Skeletal muscle tissue (tissue), 3 donors: ENCODE measurements at regions not wholly inside any gene's neighbourhood (a gene's known extent, or its start where the extent isn't known, plus 50 kb on each side); places are given as distances from the start of the nearest gene placed in this dataset.

Source experiments
- H3K27ac ChIP-seq: one replicate; pipeline ENCODE4 v1.7.0; 2013; ENCODE audit warnings: mild to moderate bottlenecking, low read depth, low read length, inconsistent platforms
- H3K27me3 ChIP-seq, 3 donors: one replicate each; pipeline ENCODE4 v1.7.0; 2013; ENCODE audit warnings: low read length in 3 of 3; ENCODE audit not compliant: control insufficient read depth in 3 of 3, insufficient read depth in 3 of 3
- H3K36me3 ChIP-seq, 3 donors: one replicate each; pipeline ENCODE4 v1.7.0; 2013; ENCODE audit warnings: low read length in 3 of 3; ENCODE audit not compliant: control insufficient read depth in 3 of 3, insufficient read depth in 3 of 3
- H3K4me1 ChIP-seq, 3 donors: one replicate each; pipeline ENCODE4 v1.7.0; 2013; ENCODE audit warnings: low read length in 3 of 3, mild to moderate bottlenecking in 3 of 3; ENCODE audit not compliant: control insufficient read depth in 3 of 3, insufficient read depth in 3 of 3
- H3K4me3 ChIP-seq, 3 donors: one replicate each; pipeline ENCODE4 v1.7.0; 2013; ENCODE audit warnings: low read length in 3 of 3
- H3K9ac ChIP-seq, 3 donors: one replicate each; pipeline ENCODE4 v1.7.0; 2013; ENCODE audit warnings: low read length in 3 of 3, mild to moderate bottlenecking in 3 of 3, moderate library complexity in 2 of 3, low read depth in 1 of 3
- H3K9me3 ChIP-seq, 3 donors: one replicate each; pipeline ENCODE4 v1.7.0; 2013; ENCODE audit warnings: low read length in 3 of 3; ENCODE audit not compliant: control insufficient read depth in 3 of 3
- donor health status: Osteomylitis.

DNA sequence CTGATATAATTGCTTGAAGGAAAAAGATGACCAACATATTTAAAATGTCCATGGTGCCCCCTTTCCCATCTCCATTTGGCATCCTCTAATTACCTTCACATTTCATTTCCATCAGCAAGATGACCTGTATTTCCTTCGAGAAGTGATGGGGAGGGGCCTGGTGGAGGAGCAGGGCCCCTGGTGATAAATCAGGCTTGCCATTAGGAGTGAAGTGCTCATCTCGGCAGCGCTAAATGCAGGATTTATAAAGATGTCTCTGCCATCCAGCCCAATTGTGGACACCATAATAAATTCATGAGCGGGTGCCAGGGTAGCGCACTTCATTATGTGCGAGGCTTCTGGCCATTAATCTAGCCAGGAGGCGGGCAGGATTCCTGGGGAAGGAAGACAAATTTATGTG, 101.5 kb upstream of the IRX6 start:
- no peaks in the 10 kb centered on the region for H3K36me3 ChIP-seq
- no peak overlapping the region for H3K9ac ChIP-seq
- peaks cover 0 to 9% (median 0%) of the 10 kb centered on the region in 3 donors for H3K9me3 ChIP-seq
- H3K4me1 ChIP-seq = no peaks in the 10 kb centered on the region
- no peak overlapping the region for H3K27ac ChIP-seq
- H3K27me3 ChIP-seq = no peaks in the 10 kb centered on the region
- no peak overlapping the region for H3K4me3 ChIP-seq

DNA sequence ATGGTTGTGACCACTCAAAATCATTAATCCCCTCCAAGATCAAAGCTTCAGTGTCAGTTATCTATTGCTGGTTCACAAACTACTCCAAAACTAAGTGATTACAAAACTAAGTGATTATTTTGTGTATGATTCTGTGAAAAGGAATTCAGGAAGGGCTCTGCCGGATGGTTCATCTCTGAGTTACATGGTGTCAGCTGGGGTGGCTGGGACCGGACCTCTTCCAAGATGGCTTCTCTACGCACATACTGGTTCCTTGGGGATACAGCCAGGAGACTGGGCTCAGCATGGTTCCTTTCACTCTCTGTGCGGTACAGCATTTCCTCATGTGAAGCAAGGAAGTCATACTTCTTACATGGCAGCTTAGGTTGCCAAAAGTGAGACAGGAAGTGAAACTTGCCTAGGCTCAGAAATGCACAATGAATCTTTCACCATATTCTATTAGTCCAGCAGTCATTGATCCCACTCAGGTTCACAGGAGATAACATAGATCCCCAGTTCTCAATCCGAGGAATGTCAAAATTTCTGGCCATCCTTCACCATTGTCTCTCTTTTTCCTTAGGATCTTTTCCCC, 97.9 kb upstream of the IRX6 start:
- Histone ChIP-seq H3K9ac (no peak overlapping the region), H3K36me3 (no peaks in the 10 kb centered on the region), H3K27ac (no peak overlapping the region), H3K9me3 (peaks cover 0 to 9% (median 0%) of the 10 kb centered on the region in 3 donors), H3K27me3 (peaks cover 0 to 2% (median 0%) of the 10 kb centered on the region in 3 donors), H3K4me1 (no peaks in the 10 kb centered on the region), H3K4me3 (no peak overlapping the region)

DNA sequence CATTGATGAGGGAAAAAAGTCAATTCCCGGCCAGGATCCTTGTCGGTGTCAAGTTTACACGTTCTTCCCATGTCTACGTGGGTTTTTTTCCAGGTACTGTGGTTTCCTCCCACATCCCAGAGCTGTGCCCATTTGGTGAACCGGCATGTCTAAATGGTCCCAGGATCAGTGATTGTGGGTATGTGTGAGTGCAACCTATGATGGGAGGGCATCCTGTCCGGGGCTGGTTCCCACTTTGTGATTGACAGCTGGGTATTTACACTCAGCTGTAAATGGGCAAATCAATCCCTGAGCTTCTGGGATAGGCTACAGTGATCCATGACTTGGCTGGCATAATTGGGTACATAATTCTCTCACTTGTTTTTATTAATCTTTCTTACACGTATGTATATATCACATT, 91.2 kb upstream of the IRX6 start:
- H3K4me1 ChIP-seq = no peaks in the 10 kb centered on the region
- H3K27ac ChIP-seq = no peak overlapping the region
- no peak overlapping the region for H3K4me3 ChIP-seq
- no peaks in the 10 kb centered on the region for H3K36me3 ChIP-seq
- peaks cover 0 to 5% (median 0%) of the 10 kb centered on the region in 3 donors for H3K27me3 ChIP-seq
- no peaks in the 10 kb centered on the region for H3K9me3 ChIP-seq
- H3K9ac ChIP-seq = no peak overlapping the region

DNA sequence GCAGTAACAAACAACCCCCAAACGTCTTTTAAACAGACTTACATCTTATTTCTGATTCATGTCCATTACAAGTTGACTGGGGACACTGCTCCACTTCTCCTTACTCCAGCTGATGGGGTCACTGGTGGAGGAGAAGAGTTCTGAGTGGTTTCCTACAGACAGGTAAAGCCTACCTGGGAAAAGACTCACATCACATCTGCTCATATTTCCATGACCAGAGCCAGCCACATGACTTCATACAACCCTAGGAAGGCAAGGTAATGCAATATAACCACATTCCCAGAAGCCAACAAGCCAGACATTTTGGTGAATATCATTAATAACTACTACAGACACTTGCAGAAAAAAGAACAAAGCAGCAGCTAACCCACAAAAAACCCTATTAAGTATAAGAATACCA, 90.5 kb upstream of the IRX6 start:
- H3K9ac ChIP-seq = no peak overlapping the region
- H3K27ac ChIP-seq = no peak overlapping the region
- no peaks in the 10 kb centered on the region for H3K36me3 ChIP-seq
- H3K27me3 ChIP-seq = peaks cover 0 to 5% (median 0%) of the 10 kb centered on the region in 3 donors
- no peaks in the 10 kb centered on the region for H3K4me1 ChIP-seq
- no peak overlapping the region for H3K4me3 ChIP-seq
- no peaks in the 10 kb centered on the region for H3K9me3 ChIP-seq

DNA sequence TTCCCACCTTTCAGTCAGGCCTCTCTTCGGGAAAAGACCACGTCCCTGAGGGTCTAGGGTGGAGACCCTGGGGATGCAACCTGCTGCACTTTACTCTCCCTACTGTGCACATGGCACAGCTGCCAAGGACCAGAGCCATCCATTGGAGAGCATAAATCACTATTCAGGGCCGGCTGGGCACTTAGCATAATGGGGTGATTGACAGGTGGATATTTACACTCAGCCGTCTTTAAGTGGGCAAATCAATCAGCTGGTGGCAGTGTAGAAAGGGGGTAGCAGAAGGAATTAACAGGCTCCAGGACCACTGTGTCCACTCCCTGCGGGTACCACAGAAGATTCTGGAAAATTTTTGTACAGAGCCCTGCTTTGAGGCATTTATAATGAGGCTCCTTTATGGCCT, 87.3 kb upstream of the IRX6 start:
- peaks cover 0 to 3% (median 0%) of the 10 kb centered on the region in 3 donors for H3K27me3 ChIP-seq
- no peak overlapping the region for H3K4me3 ChIP-seq

DNA sequence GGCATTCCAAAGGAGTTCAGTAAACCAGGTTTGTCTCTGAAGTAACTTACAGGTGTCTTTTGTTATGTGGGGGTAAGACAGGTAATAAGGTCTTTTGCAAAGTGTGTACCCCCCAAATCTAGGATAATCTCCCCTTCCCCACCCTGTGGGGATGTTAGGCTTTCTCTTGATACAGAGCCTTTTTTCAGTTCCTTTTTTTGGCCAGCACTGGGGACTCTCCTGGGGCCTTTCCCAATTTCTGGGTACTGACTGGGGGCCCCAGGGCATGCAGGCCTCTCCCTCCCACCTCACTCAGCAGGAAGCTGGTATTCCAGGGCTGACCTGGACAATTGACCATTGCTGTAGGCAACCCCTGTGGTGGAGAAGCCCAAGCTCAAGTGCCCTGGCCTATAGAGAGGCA, 84.3 kb upstream of the IRX6 start:
- H3K9me3 ChIP-seq = no peaks in the 10 kb centered on the region
- peaks cover 0 to 4% (median 3%) of the 10 kb centered on the region in 3 donors for H3K27me3 ChIP-seq
- no peaks in the 10 kb centered on the region for H3K4me1 ChIP-seq
- H3K9ac ChIP-seq = no peak overlapping the region
- H3K4me3 ChIP-seq = no peak overlapping the region
- no peaks in the 10 kb centered on the region for H3K36me3 ChIP-seq
- H3K27ac ChIP-seq = no peak overlapping the region

More for the DNA sequence above, 87.3 kb upstream of the IRX6 start:
- H3K4me1 ChIP-seq = no peaks in the 10 kb centered on the region
- no peaks in the 10 kb centered on the region for H3K9me3 ChIP-seq
- no peak overlapping the region for H3K9ac ChIP-seq
- no peaks in the 10 kb centered on the region for H3K36me3 ChIP-seq
- H3K27ac ChIP-seq = no peak overlapping the region

DNA sequence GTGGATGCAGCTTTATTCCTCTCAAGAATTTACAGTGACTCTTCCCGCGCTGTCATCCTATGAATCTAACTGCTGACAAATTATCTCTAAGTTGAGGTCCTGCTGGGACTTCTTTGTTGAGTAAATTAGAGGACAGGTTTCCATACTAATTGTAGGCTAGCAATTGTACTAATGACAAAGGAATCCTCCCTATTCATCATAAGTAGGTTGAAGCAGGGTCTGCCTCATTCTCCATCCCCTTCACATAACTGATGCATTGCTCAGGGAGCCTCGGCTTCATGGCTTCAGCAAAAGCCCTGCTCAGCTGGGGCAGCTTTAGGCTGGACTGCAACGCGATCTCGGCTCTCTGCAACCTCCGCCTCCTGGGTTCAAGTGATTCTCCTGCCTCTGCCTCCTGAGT, 83.1 kb upstream of the IRX6 start:
- Histone ChIP-seq H3K4me1 (no peaks in the 10 kb centered on the region), H3K9me3 (no peaks in the 10 kb centered on the region), H3K4me3 (no peak overlapping the region), H3K36me3 (no peaks in the 10 kb centered on the region), H3K27ac (no peak overlapping the region), H3K9ac (no peak overlapping the region), H3K27me3 (peaks cover 0 to 4% (median 3%) of the 10 kb centered on the region in 3 donors)

DNA sequence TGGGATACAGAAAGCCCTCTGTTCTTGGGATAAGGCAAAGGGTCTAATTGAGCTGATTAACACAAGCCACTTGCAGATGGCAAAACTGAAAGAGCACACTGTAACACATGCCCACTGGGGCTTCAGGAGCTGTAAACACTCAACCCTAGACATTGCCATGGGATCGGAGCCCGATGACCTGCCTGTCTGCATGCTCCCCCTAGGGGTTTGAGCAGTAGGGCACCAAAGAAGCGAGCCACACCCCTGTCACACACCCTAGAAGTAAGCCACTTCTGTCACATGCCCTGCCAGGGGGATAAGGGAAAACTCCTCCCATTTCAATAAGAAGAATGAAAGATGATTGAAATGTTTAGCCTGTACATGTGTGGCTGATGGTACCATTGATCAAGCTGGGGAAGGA, 81.3 kb upstream of the IRX6 start:
- Histone ChIP-seq H3K9ac (no peak overlapping the region), H3K4me3 (no peak overlapping the region), H3K36me3 (no peaks in the 10 kb centered on the region), H3K4me1 (no peaks in the 10 kb centered on the region), H3K9me3 (no peaks in the 10 kb centered on the region), H3K27me3 (peaks cover 0 to 4% (median 0%) of the 10 kb centered on the region in 3 donors), H3K27ac (no peak overlapping the region)

DNA sequence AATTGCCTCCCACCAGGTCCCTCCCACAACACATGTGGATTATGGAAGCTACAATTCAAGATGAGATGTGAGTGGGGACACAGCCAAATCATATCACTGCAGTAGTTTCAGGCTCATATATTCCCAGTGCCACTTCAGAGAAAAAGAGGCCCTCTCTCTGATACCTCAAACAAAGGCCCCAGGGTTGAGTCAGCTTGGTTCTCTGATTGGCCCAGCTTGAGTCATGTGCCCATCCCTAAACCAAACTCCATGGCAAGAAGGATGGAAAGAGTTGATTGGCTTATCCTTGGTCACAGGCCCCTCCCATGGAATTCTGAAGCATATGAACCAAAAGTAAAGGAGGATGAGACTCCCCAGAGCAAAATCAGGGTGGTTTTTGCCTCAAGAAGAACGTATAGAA, 75.9 kb upstream of the IRX6 start:
- Histone ChIP-seq H3K9ac (no peak overlapping the region), H3K27ac (no peak overlapping the region), H3K27me3 (no peaks in the 10 kb centered on the region), H3K9me3 (no peaks in the 10 kb centered on the region), H3K4me1 (no peaks in the 10 kb centered on the region), H3K4me3 (no peak overlapping the region), H3K36me3 (no peaks in the 10 kb centered on the region)

DNA sequence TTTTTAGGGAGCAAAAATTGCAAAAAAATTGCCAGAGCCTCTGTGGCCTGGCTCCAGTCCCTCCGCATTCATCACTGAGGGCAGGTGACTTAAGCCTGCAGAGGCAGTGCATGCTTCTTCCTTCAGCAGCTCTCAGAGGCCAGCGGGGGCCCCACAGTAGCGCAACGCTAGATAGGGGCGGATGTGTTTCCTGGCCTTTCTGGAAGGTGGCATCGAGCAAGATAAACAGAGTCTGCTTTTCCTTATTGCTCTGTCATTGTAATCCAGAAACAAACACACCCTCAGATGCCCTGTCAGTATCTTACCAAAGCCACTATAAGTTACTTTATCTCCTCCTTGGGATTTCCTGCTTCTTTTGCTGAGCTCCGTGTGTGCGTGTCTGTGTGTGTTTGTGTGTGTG, 75.5 kb upstream of the IRX6 start:
- Histone ChIP-seq H3K4me1 (no peaks in the 10 kb centered on the region), H3K27ac (no peak overlapping the region), H3K9ac (no peak overlapping the region), H3K27me3 (no peaks in the 10 kb centered on the region), H3K4me3 (no peak overlapping the region), H3K9me3 (no peaks in the 10 kb centered on the region), H3K36me3 (no peaks in the 10 kb centered on the region)
